Smooth muscle cell of the brain vasculature (primary cell): ENCODE measurements at regions not wholly inside any gene's neighbourhood (a gene's known extent, or its start where the extent isn't known, plus 50 kb on each side); places are given as distances from the start of the nearest gene placed in this dataset.

Source experiments
- DNase-seq: peaks from one replicate; pipeline ENCODE4 v3.0.0-alpha.2; 2012; ENCODE audit warnings: low read depth, low spot score

- no peak for DNase-seq
These were observed 73.4 kb upstream of the BOD1 start for GRCh38 chr5:173689737-173690360.

- DNase-seq, result no peak
These were observed 75.5 kb upstream of the BOD1 start for GRCh38 chr5:173691931-173692330.

- no peak for DNase-seq
These were observed 77.2 kb upstream of the BOD1 start for GRCh38 chr5:173693670-173694069.

DNA sequence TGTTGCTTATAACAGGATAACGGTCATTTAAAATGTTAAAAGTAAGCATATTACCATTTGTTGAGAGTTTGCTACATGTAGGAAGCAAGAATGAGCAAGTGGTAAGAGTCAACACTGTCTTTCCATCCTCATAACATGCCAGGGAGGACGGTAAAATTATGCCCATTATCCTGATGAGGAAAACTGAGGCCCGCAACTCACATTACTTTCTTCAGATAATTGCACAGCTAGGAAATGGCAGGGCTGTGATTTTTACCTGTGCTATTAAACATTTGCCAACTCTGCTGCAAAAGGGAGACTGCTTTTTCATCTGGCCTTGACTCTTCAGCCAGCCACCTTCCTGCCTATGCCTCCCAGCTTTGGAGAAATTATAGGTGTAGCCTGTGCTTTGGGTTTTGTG lies 79.8 kb upstream of the BOD1 start:
- DNase-seq, result no peak

GRCh38 chr5:173697931-173698579 lies 81.6 kb upstream of the BOD1 start:
- DNase-seq, result no peak

GRCh38 chr5:173699966-173700365 lies 83.5 kb upstream of the BOD1 start:
- no peak for DNase-seq

DNA sequence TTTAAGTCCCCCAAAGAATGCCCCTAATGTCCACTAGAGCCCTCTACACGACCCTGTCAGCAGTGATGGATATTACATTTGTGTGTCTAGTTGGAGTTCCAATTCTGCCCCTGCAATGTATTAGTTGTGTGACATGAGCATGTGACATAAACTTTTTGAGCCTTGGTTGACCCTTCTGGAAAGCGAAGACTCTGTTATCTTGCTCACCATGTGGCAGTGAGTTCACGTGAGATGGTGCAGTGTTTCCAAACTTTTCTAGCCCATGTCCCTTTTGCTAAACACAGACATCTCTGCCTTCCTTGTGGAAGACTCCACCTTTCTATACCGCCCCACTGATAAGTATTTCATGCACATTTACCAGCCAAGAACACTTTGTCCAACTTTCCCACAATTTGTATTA lies 87.0 kb upstream of the BOD1 start:
- DNase-seq, result no peak

- DNase-seq, result no peak
These were observed 88.4 kb upstream of the BOD1 start for GRCh38 chr5:173704615-173705511.

DNA sequence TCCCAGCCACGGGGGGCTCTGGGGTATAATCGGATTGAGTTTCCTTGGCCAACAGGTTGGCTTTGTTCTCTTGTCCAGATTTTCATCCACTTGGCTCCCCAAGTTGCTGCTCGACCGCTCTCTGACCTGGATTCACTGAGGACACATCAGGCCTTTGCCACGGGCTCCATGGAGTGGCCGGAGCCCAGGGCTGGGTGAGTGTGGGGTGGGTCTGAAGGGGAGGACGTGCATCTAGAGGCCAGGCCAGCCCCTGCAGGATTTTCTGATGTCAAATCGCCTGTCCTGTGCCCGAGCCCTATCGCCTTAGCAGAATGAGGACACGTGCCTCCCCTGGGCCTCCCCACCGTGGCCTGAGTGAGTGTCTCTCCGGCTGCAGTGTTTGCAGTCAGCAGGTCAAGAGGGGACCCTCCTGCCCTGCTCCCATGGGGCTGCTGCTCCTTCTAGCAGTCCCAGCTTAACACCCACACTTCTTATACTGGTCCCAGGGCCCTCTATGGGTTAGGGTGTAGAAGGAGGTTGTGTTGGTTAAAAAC lies 89.1 kb upstream of the BOD1 start:
- DNase-seq, result no peak

GRCh38 chr5:173706700-173707099 lies 90.2 kb upstream of the BOD1 start:
- no peak for DNase-seq

DNA sequence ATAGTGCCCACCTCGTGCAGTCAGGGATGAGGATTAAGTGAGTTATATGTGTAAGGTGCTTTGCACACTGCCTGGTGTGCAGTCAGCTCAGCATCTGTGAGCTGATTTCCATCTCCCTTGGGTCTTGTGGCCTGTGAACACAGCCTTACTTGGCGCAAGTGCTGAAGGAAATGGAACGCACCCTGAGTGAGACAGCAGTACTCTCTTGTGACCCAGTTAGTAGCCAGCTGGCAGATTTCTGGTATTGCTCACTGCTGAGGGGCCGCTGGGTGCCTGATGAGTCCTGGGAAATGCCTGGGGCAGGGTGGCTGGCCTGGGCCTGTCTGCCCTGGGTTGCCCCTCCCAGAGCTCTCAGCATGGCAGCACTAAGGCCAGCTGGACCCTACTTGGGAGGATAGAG lies 90.9 kb upstream of the BOD1 start:
- no peak for DNase-seq

GRCh38 chr5:173709145-173709544 lies 92.7 kb upstream of the BOD1 start:
- no peak for DNase-seq

DNA sequence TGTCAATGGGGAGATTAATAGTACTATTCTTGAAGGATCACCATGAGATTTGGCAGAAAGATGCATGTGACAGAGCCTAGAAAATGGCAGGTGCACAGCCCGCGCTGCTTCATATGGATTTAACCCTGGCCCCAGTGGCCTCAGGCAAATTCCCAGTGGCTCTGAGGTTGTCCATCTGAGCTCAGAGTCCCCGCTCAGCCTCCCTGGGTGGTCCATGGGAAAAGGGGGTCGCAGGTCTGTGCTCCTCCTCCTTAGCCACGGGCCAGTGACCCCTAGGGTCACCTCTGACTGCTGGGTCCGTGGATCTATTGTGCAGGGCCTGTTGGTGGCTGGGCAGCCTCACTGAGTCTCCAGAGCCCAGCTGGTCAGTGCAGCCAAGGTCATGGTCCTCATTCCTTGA lies 93.3 kb upstream of the BOD1 start:
- DNase-seq, result no peak

- no peak for DNase-seq
These were observed 94.1 kb upstream of the BOD1 start for GRCh38 chr5:173710528-173710927.

GRCh38 chr5:173711466-173711865 lies 95.0 kb upstream of the BOD1 start:
- no peak for DNase-seq

DNA sequence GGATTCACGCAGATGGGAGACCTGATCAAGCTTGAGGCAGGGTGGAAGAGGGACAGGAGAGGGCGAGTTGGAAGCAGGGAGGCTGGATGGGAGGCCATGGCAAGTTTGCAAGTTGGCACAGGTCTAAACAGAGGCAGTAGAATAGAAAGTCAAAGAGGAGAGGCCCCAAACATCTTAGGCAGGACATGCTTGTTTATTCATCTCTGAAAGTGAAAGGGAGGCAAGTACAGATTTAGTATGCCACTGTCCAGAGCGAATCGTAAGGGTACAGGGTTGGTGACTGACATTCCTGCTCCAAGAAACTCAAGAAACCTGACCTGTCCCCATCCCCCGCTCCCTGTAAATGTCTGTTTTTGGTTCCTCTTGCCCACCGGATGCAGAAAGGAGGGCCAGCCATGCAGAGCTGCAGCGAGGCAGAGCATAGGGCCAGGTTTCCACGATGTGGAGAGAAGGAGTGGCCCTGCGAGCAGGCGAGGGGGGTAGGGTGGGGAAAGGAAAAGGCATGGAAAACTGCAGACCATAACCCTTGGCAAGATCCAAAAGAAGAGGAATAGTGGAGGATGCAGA lies 96.2 kb upstream of the BOD1 start:
- no peak for DNase-seq

DNA sequence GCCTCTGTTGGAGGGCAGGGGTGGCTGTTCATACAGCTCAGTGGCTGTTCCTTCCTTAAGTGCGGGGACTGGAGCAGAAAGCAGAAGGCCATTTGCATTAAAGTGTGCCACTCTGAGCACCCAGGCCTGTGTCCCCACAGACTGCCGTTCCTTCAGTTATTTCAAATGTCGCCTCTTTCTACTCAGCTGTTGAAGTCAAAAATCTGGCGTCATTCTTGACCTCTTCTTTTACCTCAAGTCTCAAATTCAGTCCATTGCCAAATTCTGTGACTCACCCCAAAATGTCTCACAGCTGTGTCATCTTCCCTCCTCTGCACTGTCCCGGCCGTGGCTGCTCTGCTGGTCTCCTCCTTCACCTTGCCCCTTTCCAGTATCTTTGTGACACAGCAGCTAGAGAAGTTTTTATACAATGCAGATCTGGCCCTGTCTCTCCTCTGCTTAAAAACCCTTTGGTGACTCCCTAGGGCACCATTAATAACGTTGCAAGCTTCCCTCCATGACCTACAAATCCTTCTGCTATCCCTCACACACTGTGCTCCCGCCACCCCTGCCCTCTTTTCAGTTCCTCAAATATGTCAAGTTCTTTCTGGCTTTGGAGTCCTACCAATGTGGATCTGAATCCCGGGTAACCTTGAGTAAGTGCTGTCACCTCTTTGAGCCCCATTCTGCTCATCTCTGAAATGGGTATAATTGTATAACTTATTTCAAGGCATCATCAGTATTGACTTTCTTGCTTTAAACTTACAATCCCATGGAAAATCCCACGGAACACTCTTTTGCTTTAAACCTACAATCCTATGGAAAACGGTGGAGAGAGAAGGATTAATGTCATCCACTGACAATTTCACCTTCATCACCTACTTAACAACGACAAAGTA lies 98.3 kb upstream of the BOD1 start:
- DNase-seq, result no peak

DNA sequence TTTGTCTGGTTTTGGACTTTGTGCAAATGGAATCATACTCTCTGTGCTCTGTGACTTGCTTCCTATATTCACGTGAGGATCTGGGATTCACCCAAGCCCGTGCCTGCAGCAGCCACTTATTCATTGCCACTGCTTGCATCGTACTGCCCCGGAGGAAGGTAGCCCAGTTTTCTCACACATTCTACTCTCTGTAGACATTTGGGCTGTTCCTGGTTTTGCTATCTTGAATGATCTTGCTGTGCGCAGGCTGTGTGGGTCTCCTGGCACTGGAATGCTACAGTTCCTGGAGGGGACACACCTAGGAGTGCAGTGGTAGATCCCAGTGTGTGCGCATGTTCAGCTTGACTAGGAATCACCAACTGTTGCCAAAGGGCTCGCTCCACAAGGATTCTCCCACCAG lies 99.2 kb upstream of the BOD1 start:
- DNase-seq, result no peak

- DNase-seq, result no peak
These were observed 99.7 kb upstream of the BOD1 start for GRCh38 chr5:173716058-173716682.

- no peak for DNase-seq
These were observed 101.5 kb upstream of the BOD1 start for GRCh38 chr5:173717959-173718358.

DNA sequence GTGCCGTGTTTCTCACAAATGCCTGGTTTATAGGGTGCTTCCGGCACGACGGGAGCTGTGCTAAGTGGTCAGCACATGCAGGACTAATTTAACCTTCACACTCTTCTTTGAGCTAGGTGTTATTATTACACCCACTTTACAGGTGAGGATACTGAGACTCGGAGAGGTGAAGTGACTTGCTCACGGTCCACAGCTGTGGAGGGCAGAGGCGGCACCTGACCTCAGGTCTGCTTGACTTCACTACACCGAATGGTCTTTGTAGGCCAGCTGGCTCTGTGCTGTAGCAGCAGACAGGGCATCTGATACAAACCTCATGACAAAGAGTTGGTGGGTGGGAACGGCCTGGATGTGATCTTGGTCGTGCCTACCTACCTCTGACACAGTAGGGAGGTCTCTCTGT lies 102.0 kb upstream of the BOD1 start:
- DNase-seq, result no peak
